Hepatocyte (in vitro differentiated cells): ENCODE measurements at regions not wholly inside any gene's neighbourhood (a gene's known extent, or its start where the extent isn't known, plus 50 kb on each side); places are given as distances from the start of the nearest gene placed in this dataset.

Experiments
- CTCF ChIP-seq: fragments of 200-600 bp; sonication (generic); IDR thresholded peaks from 2 replicates; pipeline ENCODE4 v1.5.1; 2016; ENCODE audit warnings: antibody characterized with exemption, mild to moderate bottlenecking; ENCODE audit not compliant: poor library complexity
- EZH2 ChIP-seq: fragments of 200-600 bp; sonication (generic); IDR thresholded peaks from 2 replicates; pipeline ENCODE4 v1.6.1; 2016; ENCODE audit warnings: antibody characterized with exemption, mild to moderate bottlenecking, borderline replicate concordance

DNA sequence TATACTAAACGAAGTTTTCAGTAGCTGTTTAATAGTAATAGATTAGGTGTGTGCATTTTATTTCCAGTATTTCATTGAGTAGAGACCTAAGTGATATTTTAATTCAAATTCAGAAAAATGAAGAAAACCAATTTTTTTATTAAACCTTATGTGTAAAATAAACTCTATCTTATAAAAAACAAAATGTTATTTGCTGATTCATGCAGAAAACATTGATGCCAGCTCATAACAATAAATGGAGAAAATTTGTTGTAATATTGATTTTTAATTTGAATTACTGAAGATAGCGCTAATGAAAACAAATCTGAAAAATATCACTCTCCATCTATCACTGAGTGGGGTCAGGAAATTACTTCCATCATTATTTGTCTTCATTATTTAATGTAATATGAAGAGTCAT lies 1177.8 kb upstream of the SEMA6A start:
- TF ChIP-seq CTCF (no peak), EZH2 (no peak)
